ENCODE measurements at regions not wholly inside any gene's neighbourhood (a gene's known extent, or its start where the extent isn't known, plus 50 kb on each side); places are given as distances from the start of the nearest gene placed in this dataset.

DNA sequence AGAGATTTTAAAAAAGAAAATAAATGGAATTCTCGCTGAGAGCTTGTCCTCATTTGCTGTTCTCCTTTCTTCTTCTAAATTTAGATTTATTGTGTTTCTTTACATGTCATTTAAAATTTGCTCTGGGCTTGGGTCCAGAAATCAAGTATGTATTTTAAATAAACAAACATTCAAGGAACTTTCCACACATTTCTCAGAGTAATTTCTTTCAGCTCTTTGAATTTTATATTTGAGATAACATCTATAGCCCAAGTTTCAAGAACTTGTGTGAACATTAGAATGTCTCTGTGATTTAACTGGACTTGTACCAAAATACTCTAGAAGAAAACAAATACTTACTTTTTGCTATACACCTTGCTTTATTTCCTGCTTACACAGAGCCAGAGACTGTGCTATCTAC is 192.3 kb downstream of the TMEM200A start:
- TF ChIP-seq, protein P1, sequence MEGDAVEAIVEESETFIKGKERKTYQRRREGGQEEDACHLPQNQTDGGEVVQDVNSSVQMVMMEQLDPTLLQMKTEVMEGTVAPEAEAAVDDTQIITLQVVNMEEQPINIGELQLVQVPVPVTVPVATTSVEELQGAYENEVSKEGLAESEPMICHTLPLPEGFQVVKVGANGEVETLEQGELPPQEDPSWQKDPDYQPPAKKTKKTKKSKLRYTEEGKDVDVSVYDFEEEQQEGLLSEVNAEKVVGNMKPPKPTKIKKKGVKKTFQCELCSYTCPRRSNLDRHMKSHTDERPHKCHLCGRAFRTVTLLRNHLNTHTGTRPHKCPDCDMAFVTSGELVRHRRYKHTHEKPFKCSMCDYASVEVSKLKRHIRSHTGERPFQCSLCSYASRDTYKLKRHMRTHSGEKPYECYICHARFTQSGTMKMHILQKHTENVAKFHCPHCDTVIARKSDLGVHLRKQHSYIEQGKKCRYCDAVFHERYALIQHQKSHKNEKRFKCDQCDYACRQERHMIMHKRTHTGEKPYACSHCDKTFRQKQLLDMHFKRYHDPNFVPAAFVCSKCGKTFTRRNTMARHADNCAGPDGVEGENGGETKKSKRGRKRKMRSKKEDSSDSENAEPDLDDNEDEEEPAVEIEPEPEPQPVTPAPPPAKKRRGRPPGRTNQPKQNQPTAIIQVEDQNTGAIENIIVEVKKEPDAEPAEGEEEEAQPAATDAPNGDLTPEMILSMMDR (IDR thresholded peaks at IDR 0.05), result no peak
- TF ChIP-seq POLR2AphosphoS5 (IDR thresholded peaks at IDR 0.05; ENCODE audit: low read depth, low read length), result no peak
- no peak for TF ChIP-seq SIN3A (IDR thresholded peaks at IDR 0.05; ENCODE audit: borderline replicate concordance, insufficient read depth, low read depth, low read length)
- TF ChIP-seq, protein P2, sequence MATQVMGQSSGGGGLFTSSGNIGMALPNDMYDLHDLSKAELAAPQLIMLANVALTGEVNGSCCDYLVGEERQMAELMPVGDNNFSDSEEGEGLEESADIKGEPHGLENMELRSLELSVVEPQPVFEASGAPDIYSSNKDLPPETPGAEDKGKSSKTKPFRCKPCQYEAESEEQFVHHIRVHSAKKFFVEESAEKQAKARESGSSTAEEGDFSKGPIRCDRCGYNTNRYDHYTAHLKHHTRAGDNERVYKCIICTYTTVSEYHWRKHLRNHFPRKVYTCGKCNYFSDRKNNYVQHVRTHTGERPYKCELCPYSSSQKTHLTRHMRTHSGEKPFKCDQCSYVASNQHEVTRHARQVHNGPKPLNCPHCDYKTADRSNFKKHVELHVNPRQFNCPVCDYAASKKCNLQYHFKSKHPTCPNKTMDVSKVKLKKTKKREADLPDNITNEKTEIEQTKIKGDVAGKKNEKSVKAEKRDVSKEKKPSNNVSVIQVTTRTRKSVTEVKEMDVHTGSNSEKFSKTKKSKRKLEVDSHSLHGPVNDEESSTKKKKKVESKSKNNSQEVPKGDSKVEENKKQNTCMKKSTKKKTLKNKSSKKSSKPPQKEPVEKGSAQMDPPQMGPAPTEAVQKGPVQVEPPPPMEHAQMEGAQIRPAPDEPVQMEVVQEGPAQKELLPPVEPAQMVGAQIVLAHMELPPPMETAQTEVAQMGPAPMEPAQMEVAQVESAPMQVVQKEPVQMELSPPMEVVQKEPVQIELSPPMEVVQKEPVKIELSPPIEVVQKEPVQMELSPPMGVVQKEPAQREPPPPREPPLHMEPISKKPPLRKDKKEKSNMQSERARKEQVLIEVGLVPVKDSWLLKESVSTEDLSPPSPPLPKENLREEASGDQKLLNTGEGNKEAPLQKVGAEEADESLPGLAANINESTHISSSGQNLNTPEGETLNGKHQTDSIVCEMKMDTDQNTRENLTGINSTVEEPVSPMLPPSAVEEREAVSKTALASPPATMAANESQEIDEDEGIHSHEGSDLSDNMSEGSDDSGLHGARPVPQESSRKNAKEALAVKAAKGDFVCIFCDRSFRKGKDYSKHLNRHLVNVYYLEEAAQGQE (IDR thresholded peaks at IDR 0.05; ENCODE audit: insufficient read depth in 1 of 2, low read depth in 2 of 2, low read length in 1 of 2), result no peak
- no peak for TF ChIP-seq TCF7L2 (IDR thresholded peaks at IDR 0.05; ENCODE audit: low read depth, low read length)
